GM23338 (cell line): ENCODE measurements at regions not wholly inside any gene's neighbourhood (a gene's known extent, or its start where the extent isn't known, plus 50 kb on each side); places are given as distances from the start of the nearest gene placed in this dataset.

Experiments used
- ATAC-seq: fragments of 200-7000 bp; cut with Tn5 transposase; 3 replicates; pipeline ENCODE4 v1.9.1; 2020
- DNase-seq: peaks from one replicate; pipeline ENCODE4 v3.0.0-alpha.2; 2015; ENCODE audit warnings: low spot score
- H2AFZ ChIP-seq: fragments of 200-600 bp; sonication (generic); 2 replicates; pipeline ENCODE4 v1.8.0; 2016; ENCODE audit warnings: antibody characterized with exemption, mild to moderate bottlenecking, moderate library complexity
- H3F3A ChIP-seq: fragments of 200-600 bp; sonication (generic); replicated peaks from 2 replicates; pipeline ENCODE4 v1.8.0; 2017; ENCODE audit warnings: antibody characterized with exemption, mixed run types, low read depth
- H3K27ac ChIP-seq: fragments of 200-600 bp; sonication (generic); 2 replicates; pipeline ENCODE4 v1.6.1; 2016; ENCODE audit warnings: low read depth
- H3K27me3 ChIP-seq: fragments of 200-600 bp; sonication (generic); 2 replicates; pipeline ENCODE4 v1.8.0; 2016; ENCODE audit warnings: mild to moderate bottlenecking, mixed run types, moderate library complexity; ENCODE audit not compliant: insufficient read depth
- H3K36me3 ChIP-seq: fragments of 200-600 bp; sonication (generic); 2 replicates; pipeline ENCODE4 v1.8.0; 2016; ENCODE audit warnings: mild to moderate bottlenecking; ENCODE audit not compliant: insufficient read depth
- H3K4me1 ChIP-seq: fragments of 200-600 bp; sonication (generic); 2 replicates; pipeline ENCODE4 v1.8.0; 2016; ENCODE audit warnings: mild to moderate bottlenecking, moderate library complexity; ENCODE audit not compliant: insufficient read depth
- H3K4me2 ChIP-seq: fragments of 200-600 bp; sonication (generic); 2 replicates; pipeline ENCODE4 v1.7.1; 2017; ENCODE audit warnings: mixed run types
- H3K4me3 ChIP-seq: fragments of 200-600 bp; sonication (generic); 2 replicates; pipeline ENCODE4 v1.6.1; 2016; ENCODE audit warnings: mixed run types
- H3K79me2 ChIP-seq: fragments of 200-600 bp; sonication (generic); replicated peaks from 2 replicates; pipeline ENCODE4 v1.8.0; 2017; ENCODE audit warnings: mild to moderate bottlenecking; ENCODE audit not compliant: insufficient read depth
- H3K9me2 ChIP-seq: fragments of 200-600 bp; sonication (generic); 2 replicates; pipeline ENCODE4 v1.8.0; 2017; ENCODE audit not compliant: insufficient read depth
- H4K20me1 ChIP-seq: fragments of 200-600 bp; sonication (generic); replicated peaks from 2 replicates; pipeline ENCODE4 v1.8.0; 2017; ENCODE audit warnings: mild to moderate bottlenecking; ENCODE audit not compliant: insufficient read depth
- H3K27ac Mint-ChIP-seq: 2 replicates; pipeline ENCODE4 v1.8.0; 2020; ENCODE audit warnings: inconsistent platforms, mild to moderate bottlenecking, moderate library complexity, mixed read lengths
- H3K27me3 Mint-ChIP-seq: 3 replicates; pipeline ENCODE4 v1.8.0; 2022; ENCODE audit warnings: low read depth, mild to moderate bottlenecking, moderate library complexity, mixed read lengths, inconsistent platforms; ENCODE audit not compliant: insufficient read depth, poor library complexity
- H3K36me3 Mint-ChIP-seq: 3 replicates; pipeline ENCODE4 v1.8.0; 2021; ENCODE audit warnings: low read depth, mild to moderate bottlenecking, inconsistent platforms, moderate library complexity, mixed read lengths
- H3K4me1 Mint-ChIP-seq: 3 replicates; pipeline ENCODE4 v1.8.0; 2020; ENCODE audit warnings: mild to moderate bottlenecking, inconsistent platforms, mixed read lengths
- H3K4me3 Mint-ChIP-seq: 3 replicates; pipeline ENCODE4 v1.8.0; 2021; ENCODE audit warnings: moderate library complexity, mild to moderate bottlenecking, inconsistent platforms, mixed read lengths
- H3K9me3 Mint-ChIP-seq: 3 replicates; pipeline ENCODE4 v1.8.0; 2020; ENCODE audit warnings: moderate library complexity, mild to moderate bottlenecking, inconsistent platforms, mixed read lengths
- CREB1 ChIP-seq: fragments of 250-450 bp; sonication (Bioruptor Pico); IDR thresholded peaks from 2 replicates; pipeline ENCODE4 v1.5.0; 2020; ENCODE audit warnings: low read depth, mild to moderate bottlenecking, moderate library complexity
- ETS1 ChIP-seq: IDR thresholded peaks from 2 replicates; pipeline ENCODE4 v1.6.1; 2016; ENCODE audit warnings: antibody characterized with exemption
- EZH2 ChIP-seq: fragments of 200-600 bp; sonication (generic); IDR thresholded peaks from one replicate; pipeline ENCODE4 v1.8.0; 2017; ENCODE audit warnings: antibody characterized with exemption, mild to moderate bottlenecking, low read depth; ENCODE audit not compliant: unreplicated experiment
- JUNB ChIP-seq: IDR thresholded peaks from one replicate; pipeline ENCODE4 v1.6.1; 2016; ENCODE audit warnings: antibody characterized with exemption; ENCODE audit not compliant: unreplicated experiment
- NANOG ChIP-seq: IDR thresholded peaks from 2 replicates; pipeline ENCODE4 v1.6.1; 2016; ENCODE audit warnings: antibody characterized with exemption, borderline replicate concordance
- STAT1 ChIP-seq: IDR thresholded peaks from one replicate; pipeline ENCODE4 v1.6.1; 2016; ENCODE audit warnings: antibody characterized with exemption; ENCODE audit not compliant: unreplicated experiment
- ZNF114 ChIP-seq: fragments of 250-450 bp; sonication (Bioruptor Pico); IDR thresholded peaks from 2 replicates; pipeline ENCODE4 v1.5.0; 2020; ENCODE audit warnings: mild to moderate bottlenecking, moderate library complexity
- ZNF331 ChIP-seq: fragments of 250-450 bp; sonication (Bioruptor Pico); IDR thresholded peaks from 2 replicates; pipeline ENCODE4 v1.5.0; 2020; ENCODE audit warnings: low read depth, mild to moderate bottlenecking, moderate library complexity
- ZNF462 ChIP-seq: fragments of 250-450 bp; sonication (Bioruptor Pico); IDR thresholded peaks from 2 replicates; pipeline ENCODE4 v1.5.0; 2020; ENCODE audit warnings: mild to moderate bottlenecking, moderate library complexity

- Histone ChIP-seq H4K20me1 (no peaks in the 10 kb centered on the region), H3F3A (no peaks in the 10 kb centered on the region), H3K36me3 (no peaks in the 10 kb centered on the region), H3K79me2 (no peaks in the 10 kb centered on the region), H3K4me1 (no peaks in the 10 kb centered on the region), H3K9me2 (0 out of 2 replicates have a peak, but pooled peaks cover 6% of the 10 kb centered on the region), H3K4me2 (no peak overlapping the region), H3K4me3 (no peak overlapping the region), H2AFZ (no peak overlapping the region), H3K27me3 (no peaks in the 10 kb centered on the region), H3K27ac (no peak overlapping the region)
- H3K36me3 Mint-ChIP-seq, result no peaks in the 10 kb centered on the region
- no peak overlapping the region for H3K4me3 Mint-ChIP-seq
- no peaks in the 10 kb centered on the region for H3K9me3 Mint-ChIP-seq
- ATAC-seq (no peak), DNase-seq (no peak)
- peaks cover 4% of the 10 kb centered on the region for H3K4me1 Mint-ChIP-seq
- TF ChIP-seq ZNF114 (CRISPR knock-in tag) (no peak), NANOG (no peak), ZNF331 (no peak), ZNF462 (no peak), EZH2 (no peak), JUNB (no peak), CREB1 (no peak), ETS1 (no peak), STAT1 (no peak)
- H3K27ac Mint-ChIP-seq, result no peak overlapping the region
- peaks cover 3% of the 10 kb centered on the region for H3K27me3 Mint-ChIP-seq
Observed at GRCh38 chr15:38614621-38615020, 50.0 kb upstream of the RASGRP1 start.
